ENCODE measurements at regions not wholly inside any gene's neighbourhood (a gene's known extent, or its start where the extent isn't known, plus 50 kb on each side); places are given as distances from the start of the nearest gene placed in this dataset.

GRCh38 chr7:54360075-54360840 is 181.9 kb upstream of the VSTM2A start:
- TF ChIP-seq CTCF (IDR thresholded peaks at IDR 0.05) (no peak), NR1H2 (CRISPR knock-in tag; IDR thresholded peaks at IDR 0.05) (no peak)
- TF ChIP-seq, protein P1, sequence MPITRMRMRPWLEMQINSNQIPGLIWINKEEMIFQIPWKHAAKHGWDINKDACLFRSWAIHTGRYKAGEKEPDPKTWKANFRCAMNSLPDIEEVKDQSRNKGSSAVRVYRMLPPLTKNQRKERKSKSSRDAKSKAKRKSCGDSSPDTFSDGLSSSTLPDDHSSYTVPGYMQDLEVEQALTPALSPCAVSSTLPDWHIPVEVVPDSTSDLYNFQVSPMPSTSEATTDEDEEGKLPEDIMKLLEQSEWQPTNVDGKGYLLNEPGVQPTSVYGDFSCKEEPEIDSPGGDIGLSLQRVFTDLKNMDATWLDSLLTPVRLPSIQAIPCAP (CRISPR knock-in tag; IDR thresholded peaks at IDR 0.05) = no peak

Measured in WTC11 (cell line).